ENCODE measurements at regions not wholly inside any gene's neighbourhood (a gene's known extent, or its start where the extent isn't known, plus 50 kb on each side); places are given as distances from the start of the nearest gene placed in this dataset.

DNA sequence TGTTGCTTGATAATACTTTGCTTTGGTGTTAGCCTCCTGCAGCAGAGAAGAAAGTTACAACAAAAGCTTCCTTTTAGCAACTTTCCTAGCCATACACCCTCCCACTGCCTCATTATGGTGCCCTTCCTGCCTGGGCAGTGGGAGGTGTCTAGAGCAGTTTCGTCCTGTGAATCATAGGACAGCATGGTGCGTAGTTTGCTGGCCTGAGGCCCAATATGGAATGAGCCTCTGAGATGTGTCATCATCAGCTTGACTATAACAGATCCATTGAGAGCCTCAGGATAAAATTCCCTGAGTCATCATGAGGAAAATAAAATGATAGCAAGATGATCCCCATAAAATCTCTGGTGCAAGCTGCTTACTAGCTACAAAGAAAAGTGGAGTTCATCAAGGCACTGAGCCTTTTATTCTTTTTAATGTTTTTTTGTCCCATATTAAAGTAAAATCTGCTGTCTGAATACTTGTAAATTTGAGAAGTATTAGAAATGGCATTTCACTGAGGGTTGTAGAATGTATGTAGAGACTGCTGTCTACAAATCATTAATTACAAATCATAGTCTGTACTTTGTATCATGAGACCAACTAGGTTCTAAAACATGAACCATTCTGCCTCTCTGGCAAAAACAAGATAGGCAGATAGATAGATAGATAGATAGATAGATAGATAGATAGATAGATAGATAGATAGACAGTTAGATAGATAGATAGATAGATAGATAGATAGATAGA, 303.0 kb upstream of the PDE4D start:
- TF ChIP-seq ZFX (IDR thresholded peaks at IDR 0.05), result no peak
- TF ChIP-seq, protein P1, sequence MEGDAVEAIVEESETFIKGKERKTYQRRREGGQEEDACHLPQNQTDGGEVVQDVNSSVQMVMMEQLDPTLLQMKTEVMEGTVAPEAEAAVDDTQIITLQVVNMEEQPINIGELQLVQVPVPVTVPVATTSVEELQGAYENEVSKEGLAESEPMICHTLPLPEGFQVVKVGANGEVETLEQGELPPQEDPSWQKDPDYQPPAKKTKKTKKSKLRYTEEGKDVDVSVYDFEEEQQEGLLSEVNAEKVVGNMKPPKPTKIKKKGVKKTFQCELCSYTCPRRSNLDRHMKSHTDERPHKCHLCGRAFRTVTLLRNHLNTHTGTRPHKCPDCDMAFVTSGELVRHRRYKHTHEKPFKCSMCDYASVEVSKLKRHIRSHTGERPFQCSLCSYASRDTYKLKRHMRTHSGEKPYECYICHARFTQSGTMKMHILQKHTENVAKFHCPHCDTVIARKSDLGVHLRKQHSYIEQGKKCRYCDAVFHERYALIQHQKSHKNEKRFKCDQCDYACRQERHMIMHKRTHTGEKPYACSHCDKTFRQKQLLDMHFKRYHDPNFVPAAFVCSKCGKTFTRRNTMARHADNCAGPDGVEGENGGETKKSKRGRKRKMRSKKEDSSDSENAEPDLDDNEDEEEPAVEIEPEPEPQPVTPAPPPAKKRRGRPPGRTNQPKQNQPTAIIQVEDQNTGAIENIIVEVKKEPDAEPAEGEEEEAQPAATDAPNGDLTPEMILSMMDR (conservative IDR thresholded peaks at IDR 0.05), result no peak
- H3K27ac ChIP-seq, result peak overlapping the region; percentile 40; the same call in 1 of the 2 replicates

DNA sequence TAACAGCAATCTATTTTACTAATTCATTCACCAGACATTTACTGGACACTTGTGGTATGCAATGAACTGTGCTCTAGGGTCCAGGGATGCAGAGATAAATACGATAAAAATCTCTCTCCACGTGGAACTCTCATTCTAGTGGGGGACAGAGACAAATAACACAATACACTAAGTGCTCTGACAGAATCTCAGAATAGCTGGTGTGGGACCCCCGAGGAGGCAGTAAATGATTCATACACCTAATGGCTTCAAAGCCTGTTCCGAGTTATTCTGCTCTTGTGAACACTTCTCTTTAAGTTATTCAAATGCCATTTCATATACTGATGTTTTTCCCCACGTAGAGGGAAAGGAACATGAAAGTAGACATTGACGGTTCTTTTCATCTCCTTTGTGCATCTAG, 302.0 kb upstream of the PDE4D start:
- TF ChIP-seq, protein P1 (conservative IDR thresholded peaks at IDR 0.05), result no peak
- no peak for TF ChIP-seq ZFX (IDR thresholded peaks at IDR 0.05)
- no peak overlapping the region for H3K27ac ChIP-seq

DNA sequence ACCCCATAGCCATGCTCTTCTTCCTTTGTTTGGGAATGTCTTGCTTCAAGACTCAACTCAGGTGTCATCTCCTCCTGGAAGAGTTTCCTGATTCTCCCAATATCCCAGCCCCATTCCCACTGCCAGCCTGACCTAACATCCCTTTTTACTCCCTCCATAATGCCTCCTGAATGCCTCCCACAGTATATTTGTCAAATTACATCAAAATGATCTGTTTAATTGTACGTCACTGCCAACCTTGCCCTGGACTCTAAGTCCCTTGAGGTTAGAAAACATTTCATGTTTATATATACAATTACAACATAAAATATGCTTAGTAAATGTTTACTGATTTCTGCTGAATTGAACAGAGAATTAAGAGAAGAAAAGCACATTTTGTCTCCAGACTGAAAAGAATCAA, 301.6 kb upstream of the PDE4D start:
- TF ChIP-seq ZFX (IDR thresholded peaks at IDR 0.05), result no peak
- TF ChIP-seq, protein P1 (conservative IDR thresholded peaks at IDR 0.05), result no peak
- H3K27ac ChIP-seq, result no peak overlapping the region

DNA sequence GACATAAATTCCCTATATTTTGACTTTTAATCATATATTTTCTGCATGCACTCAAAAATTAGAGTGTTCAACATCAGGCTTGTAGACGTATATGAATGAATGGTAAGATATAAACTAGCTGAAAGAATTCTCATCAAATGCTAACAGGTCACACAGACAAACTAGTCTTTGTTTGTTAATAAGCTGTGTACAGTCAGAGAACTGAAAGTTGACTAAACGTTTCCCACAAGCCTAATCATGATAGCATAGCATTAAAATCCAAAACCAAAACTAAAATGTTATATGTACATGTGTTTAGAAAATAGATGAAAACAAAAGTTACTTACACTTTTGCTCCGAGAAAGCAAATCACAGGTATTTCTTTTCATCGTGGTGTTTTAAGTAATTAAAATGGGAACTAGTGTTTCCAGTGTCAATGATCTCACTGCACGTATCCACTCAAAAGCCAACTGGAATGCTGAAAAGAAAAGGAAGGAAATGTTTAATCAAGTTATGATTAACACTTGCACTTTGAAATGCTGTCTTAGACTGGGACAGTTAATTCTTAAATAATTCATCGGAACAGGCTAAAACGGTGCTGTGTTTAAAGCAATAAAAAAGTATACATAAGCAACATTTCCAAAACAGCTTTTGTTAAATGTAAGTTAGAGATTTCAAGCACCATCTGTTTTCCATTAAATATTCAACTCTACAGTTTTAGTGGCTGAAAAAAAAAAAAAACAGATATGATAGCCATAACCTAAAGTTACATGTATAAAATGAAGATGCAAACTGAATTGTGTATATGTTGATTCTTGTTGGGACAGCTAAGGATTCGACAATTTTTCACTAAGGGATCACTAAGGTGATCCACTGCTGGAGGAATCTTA, 291.9 kb upstream of the PDE4D start:
- TF ChIP-seq, protein P1 (conservative IDR thresholded peaks at IDR 0.05), result no peak
- no peak for TF ChIP-seq ZFX (IDR thresholded peaks at IDR 0.05)
- no peak overlapping the region for H3K27ac ChIP-seq

DNA sequence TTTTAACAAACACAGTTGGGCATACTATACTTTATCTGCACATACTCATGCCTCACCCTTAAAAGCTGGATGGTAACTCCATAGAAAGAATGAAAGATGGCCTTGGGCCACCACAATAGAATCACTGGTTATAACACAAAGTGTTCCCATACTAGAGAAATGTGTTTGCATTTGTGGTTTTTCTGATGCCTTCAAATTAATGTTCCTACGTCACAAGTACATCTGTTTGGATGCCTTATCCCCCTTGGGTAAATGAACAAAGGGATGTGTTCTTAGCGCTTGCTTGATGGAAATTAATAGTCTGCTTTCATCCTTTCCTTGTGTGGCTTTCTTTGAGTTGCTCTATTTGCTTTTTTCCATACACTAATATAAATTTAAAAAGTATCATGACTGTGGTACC, 291.1 kb upstream of the PDE4D start:
- TF ChIP-seq ZFX (IDR thresholded peaks at IDR 0.05), result no peak
- TF ChIP-seq, protein P1 (conservative IDR thresholded peaks at IDR 0.05), result no peak
- no peak overlapping the region for H3K27ac ChIP-seq

DNA sequence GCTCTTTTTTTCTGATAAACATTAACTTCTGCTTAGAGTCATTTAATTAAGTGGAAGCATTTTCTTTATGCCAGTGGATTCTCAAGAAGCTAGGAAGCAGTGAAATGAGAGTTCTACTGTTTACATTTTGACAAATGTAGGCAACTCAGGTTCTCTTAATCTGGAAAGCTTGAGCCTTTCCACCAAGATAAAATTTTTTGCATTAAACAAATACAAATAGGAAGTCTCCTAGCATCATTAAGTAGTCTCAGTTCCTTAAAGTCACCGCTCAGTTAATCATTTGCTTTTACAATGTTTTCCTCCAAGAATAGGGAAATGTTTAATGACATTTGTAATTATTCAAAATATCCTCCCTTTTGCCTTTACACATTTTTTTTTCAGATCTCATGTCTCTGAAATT, 290.4 kb upstream of the PDE4D start:
- no peak for TF ChIP-seq ZFX (IDR thresholded peaks at IDR 0.05)
- TF ChIP-seq, protein P1 (conservative IDR thresholded peaks at IDR 0.05), result no peak
- no peak overlapping the region for H3K27ac ChIP-seq

DNA sequence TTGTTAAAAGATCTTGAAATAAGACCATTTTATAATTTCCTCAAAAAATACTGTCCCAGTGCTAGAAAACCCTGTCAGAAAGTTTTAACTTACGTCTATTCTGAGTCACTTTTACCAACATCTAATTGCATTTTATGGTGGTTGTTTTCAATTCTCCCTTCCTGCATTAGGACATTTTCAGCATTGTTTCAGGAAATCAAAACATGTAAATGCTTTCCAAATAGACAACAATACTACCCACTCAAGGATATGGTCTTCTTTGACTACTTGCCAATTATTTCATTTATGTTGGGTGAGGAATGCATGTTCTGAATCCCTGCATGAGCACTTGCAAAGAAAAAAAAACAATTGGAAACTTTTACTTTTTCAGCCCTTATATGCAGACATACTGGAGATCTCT, 284.6 kb upstream of the PDE4D start:
- no peak for TF ChIP-seq ZFX (IDR thresholded peaks at IDR 0.05)
- TF ChIP-seq, protein P1 (conservative IDR thresholded peaks at IDR 0.05), result no peak
- H3K27ac ChIP-seq, result no peak overlapping the region

Measured in C4-2B (cell line).